Breast epithelium (tissue), 3 donors: ENCODE measurements at regions not wholly inside any gene's neighbourhood (a gene's known extent, or its start where the extent isn't known, plus 50 kb on each side); places are given as distances from the start of the nearest gene placed in this dataset.

Source experiments
- POLR2A ChIP-seq: fragments of 450-650 bp; IDR thresholded peaks from one replicate; pipeline ENCODE4 v1.6.1; 2016; ENCODE audit warnings: antibody characterized with exemption, mild to moderate bottlenecking, moderate library complexity
- POLR2AphosphoS5 ChIP-seq, 3 donors: sonication (generic); formaldehyde crosslinking; IDR thresholded peaks; one replicate each; pipeline ENCODE4 v1.6.1; 2017; ENCODE audit warnings: antibody characterized with exemption in 3 of 3
- TF ChIP-seq, protein P1 (sequence below), 3 donors: fragments of 450-650 bp; IDR thresholded peaks; one replicate each; pipeline ENCODE4 v1.5.1; 2016 to 2017; ENCODE audit warnings: antibody characterized with exemption in 3 of 3, mild to moderate bottlenecking in 3 of 3, moderate library complexity in 3 of 3

DNA sequence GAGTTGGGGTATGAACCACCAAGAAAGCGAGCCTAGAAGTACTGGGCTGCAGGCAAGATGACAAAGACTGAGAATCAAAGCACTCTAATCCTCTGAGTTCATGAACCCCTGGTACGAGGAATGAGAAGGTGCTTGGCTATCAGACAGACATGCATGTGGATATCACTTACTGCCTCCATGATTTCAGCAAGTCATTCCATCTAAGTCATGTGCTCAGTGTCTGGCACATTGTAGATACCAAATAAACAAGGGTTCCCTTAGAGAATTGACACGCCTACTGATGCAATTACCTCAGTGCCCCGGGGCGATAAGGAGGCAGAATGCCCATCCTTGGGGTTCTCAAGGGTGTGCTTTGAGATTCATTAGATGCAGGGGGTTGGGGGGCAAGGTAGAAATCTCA is 125.6 kb upstream of the PKDCC start:
- no peak for TF ChIP-seq POLR2AphosphoS5 (IDR thresholded peaks at IDR 0.05)
- TF ChIP-seq, protein P1, sequence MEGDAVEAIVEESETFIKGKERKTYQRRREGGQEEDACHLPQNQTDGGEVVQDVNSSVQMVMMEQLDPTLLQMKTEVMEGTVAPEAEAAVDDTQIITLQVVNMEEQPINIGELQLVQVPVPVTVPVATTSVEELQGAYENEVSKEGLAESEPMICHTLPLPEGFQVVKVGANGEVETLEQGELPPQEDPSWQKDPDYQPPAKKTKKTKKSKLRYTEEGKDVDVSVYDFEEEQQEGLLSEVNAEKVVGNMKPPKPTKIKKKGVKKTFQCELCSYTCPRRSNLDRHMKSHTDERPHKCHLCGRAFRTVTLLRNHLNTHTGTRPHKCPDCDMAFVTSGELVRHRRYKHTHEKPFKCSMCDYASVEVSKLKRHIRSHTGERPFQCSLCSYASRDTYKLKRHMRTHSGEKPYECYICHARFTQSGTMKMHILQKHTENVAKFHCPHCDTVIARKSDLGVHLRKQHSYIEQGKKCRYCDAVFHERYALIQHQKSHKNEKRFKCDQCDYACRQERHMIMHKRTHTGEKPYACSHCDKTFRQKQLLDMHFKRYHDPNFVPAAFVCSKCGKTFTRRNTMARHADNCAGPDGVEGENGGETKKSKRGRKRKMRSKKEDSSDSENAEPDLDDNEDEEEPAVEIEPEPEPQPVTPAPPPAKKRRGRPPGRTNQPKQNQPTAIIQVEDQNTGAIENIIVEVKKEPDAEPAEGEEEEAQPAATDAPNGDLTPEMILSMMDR (IDR thresholded peaks at IDR 0.05), result no peak
- TF ChIP-seq POLR2A, result no peak
